SK-N-SH (cell line): ENCODE measurements at regions not wholly inside any gene's neighbourhood (a gene's known extent, or its start where the extent isn't known, plus 50 kb on each side); places are given as distances from the start of the nearest gene placed in this dataset.

Experiments
- CTCF ChIP-seq: fragments of 200-600 bp; sonication (generic); IDR thresholded peaks from 2 replicates; pipeline ENCODE4 v1.6.1; 2017; ENCODE audit warnings: antibody characterized with exemption, mild to moderate bottlenecking, moderate library complexity
- EP300 ChIP-seq, 2 experiments: IDR thresholded peaks; 2 replicates each; pipeline versions ENCODE4 v1.4.0 to v1.6.1; 2012; ENCODE audit warnings: borderline replicate concordance in 1 of 2, low read depth in 1 of 2, low read length in 1 of 2
- FOXM1 ChIP-seq: IDR thresholded peaks from 2 replicates; pipeline ENCODE4 v1.4.0; 2012; ENCODE audit warnings: low read depth, mild to moderate bottlenecking
- GABPA ChIP-seq: IDR thresholded peaks from 2 replicates; pipeline ENCODE4 v1.4.0; 2012; ENCODE audit warnings: low read depth, mild to moderate bottlenecking
- JUND ChIP-seq: IDR thresholded peaks from 2 replicates; pipeline ENCODE4 v1.4.0; 2012
- NFIC ChIP-seq: IDR thresholded peaks from 2 replicates; pipeline ENCODE4 v1.4.0; 2012; ENCODE audit warnings: borderline replicate concordance
- POLR2AphosphoS5 ChIP-seq: IDR thresholded peaks from 2 replicates; pipeline ENCODE4 v1.6.1; 2012; ENCODE audit warnings: low read depth, low read length
- REST ChIP-seq: IDR thresholded peaks from 2 replicates; pipeline ENCODE4 v1.6.1; 2012; ENCODE audit warnings: mild to moderate bottlenecking, low read depth, low read length, moderate library complexity
- RXRA ChIP-seq: IDR thresholded peaks from 2 replicates; pipeline ENCODE4 v1.4.0; 2012; ENCODE audit warnings: low read depth, mild to moderate bottlenecking, borderline replicate concordance

GRCh38 chr4:160810941-160811340 lies 1352.9 kb downstream of the FSTL5 start:
- TF ChIP-seq CTCF (no peak), RXRA (no peak), POLR2AphosphoS5 (no peak), NFIC (no peak), EP300 (IDR thresholded peaks at IDR 0.05; ENCODE audit: borderline replicate concordance in 1 of 2, low read depth in 1 of 2, low read length in 1 of 2) (no peak), FOXM1 (no peak), GABPA (no peak), JUND (no peak), REST (no peak)
